NCI-H82 (cell line): ENCODE measurements at regions not wholly inside any gene's neighbourhood (a gene's known extent, or its start where the extent isn't known, plus 50 kb on each side); places are given as distances from the start of the nearest gene placed in this dataset.

Source experiments
- DNase-seq: peaks from one replicate; lab custom pipeline; 2025; lab: John Stamatoyannopoulos, UW

GRCh38 chr2:200752332-200752731, 59.4 kb upstream of the BZW1 start:
- DNase-seq, result no peak

GRCh38 chr2:200752835-200753234, 58.9 kb upstream of the BZW1 start:
- DNase-seq, result no peak

GRCh38 chr2:200756618-200757321, 54.9 kb upstream of the BZW1 start:
- no peak for DNase-seq

GRCh38 chr2:200757399-200757798, 54.3 kb upstream of the BZW1 start:
- DNase-seq, result no peak

- DNase-seq, result no peak
Measured at GRCh38 chr2:200758341-200758740, 53.4 kb upstream of the BZW1 start.

- DNase-seq, result no peak
Measured at GRCh38 chr2:200761266-200761665, 50.4 kb upstream of the BZW1 start.
